ENCODE measurements at regions not wholly inside any gene's neighbourhood (a gene's known extent, or its start where the extent isn't known, plus 50 kb on each side); places are given as distances from the start of the nearest gene placed in this dataset.
"Not testable (repeated sequence)": the region's sequence is repeated elsewhere in the genome, so short reads cannot be mapped to it uniquely, and the experiment has no call there.

DNA sequence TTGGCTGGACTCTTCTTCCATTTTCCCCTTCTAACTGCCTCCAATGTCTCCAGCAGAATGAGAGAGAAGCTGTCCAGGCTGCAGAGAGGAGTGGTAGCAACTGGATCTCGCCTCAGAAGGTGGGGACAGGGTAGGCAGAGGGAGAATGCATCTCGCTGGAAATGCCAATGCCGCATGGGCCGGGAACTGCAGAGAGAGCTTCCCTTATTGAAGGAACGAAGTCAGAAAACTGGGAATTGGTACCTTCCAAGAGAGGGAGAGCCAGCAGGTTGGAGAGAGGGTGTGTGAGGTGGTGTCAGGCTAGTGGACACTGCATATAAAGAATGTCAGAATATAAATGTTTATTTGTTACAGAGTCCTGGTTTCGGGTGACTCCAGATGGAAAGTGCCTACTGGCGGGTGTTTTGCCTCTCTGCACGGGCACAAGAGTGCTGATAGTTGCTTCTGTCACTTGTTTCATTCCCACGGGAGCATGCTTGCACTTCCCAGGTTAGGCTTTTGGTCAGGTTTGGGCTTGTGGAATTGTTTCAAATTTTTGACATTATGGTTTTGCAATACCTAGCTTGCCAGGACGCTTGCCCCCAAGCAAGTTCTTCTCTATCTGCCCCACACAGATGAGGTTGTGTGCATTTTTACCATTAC lies 156.8 kb upstream of the STS start:
- DNase-seq: no peak

DNA sequence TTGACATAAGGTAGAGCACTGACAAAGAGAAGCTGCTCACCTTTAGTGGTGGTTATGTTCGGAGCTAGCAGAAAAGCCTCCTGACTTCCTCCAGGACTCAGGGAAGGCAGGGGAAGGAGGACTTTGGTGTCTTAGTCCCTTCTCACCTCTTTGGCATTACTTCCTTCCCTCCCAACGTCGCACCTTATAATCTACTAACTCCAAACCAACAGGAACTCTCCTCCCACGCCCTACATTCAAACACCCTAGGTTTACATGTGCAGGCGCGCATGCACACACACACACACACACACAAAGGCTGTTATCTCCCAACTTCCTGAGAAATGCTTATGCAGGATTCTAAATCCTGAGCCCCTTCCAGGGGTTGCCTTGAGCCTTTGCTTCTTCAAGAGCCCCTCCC lies 157.7 kb upstream of the STS start:
- no peak for DNase-seq

DNA sequence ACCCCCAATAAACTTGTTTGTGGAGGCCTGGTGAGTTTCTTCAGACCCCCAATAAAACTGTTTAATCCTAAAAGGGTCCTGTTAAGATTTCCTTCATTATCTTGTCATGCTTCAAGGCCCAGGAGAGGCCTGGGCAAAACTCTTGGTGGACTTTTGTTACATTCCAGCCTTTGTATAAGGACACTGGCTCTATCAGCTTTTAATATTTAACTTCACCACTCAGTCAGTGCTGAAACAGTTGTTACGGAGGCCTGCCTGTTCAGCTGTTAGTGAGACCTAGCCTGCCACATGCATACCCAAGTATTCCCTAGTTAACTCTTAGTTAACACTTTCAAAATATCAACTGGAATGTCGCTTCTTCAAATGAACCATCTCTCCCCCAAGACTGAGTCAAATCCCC lies 158.8 kb upstream of the STS start:
- DNase-seq: not testable (repeated sequence)

DNA sequence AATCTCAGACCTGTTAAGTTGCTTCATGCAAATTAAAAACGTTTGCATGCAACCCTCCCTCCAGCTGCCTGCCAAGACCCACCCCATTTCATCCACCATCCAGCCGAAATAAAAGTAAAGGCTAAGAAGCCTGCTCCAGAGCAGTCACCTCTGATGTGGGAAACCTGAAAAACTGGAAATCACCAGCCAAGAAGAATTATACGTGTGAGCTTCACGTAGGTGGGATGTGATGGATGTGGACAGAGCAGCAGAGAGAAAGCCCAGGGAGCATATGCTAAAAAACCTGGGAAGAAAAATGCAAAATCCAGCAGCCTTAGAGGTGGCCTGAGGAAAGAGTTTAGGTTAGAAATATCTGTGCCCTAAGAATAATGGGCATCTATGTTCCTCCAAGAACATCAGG lies 160.6 kb upstream of the STS start:
- no peak for DNase-seq

DNA sequence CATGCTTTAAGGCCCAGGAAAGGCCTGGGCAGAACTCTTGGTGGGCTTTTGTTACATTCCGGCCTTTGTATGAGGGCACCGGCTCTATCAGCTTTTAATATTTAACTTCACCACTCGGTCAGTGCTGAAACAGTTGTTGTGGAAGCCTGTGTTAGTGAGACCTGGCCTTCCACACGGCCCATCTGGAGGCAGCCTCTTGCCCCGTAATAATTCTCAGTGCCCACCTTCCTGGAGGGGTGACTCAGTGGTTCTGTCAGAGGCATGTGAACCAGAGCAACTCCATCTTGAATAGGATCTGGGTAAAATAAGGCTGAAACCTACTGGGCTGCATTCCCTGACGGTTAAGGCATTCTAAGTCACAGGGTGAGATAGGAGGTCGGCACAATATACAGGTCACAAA lies 162.0 kb upstream of the STS start:
- DNase-seq: no peak

DNA sequence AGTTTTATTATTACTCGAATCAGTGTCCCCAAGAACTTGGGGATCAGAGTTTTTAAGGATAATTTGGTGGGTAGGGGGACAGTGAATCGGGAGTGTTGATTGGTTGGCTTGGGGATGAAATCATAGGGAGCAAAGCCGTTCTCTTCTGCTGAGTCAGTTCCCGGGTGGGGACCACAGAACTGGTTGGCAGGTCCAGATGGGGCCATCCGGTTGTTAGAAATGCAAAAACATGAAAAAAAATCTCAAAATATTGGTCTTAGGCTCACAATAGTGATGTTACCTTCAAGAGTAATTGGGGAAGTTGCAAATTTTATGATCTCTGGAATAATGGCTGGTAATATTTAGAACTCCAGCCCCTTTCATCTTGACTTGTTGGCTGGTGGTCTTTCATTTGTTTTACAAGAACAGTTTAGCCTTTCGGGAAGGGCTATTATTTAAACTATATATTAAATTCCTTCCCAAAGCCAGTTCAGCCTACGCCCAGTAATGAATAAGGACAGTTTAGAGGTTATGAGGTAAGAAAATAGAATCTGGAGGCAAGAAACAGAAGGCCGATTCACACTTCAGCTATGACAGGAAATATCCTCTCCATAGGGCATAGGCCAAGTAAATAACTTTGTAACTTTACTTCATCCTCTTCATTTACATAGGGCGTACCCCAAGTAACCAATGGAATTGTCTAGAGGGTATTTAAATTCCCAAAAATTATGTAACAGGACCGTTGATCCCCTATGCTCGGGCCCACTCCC lies 164.1 kb upstream of the STS start:
- DNase-seq: no peak

DNA sequence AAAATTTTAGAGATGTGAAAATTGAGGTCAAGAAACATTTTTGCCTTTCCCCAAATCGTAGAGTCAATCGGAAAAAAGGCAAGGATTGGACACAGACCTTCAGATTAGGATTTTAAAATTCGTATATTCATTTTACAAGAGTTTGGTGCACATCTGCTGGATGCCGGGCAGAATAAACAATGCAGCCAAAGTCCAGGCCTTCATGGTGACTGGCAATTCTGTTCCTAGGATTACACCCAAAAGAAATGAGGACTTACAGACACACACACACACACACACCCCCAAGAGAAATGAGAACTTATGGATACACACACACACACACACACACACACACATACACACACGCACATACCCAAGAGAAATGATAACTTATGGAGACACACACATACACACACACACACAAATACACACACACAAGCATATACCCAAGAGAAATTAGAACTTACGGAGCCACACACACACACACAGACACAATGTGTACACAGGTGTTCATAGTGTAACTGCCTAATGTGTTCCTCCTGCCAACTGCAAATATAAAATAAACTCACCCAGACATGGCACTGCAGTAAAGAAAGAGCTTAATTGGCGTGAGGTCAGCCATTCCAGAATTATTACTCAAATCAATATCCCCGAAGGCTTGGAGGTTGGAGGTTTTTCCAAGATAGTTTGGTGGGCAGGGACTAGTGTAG lies 165.7 kb upstream of the STS start:
- no peak for DNase-seq

DNA sequence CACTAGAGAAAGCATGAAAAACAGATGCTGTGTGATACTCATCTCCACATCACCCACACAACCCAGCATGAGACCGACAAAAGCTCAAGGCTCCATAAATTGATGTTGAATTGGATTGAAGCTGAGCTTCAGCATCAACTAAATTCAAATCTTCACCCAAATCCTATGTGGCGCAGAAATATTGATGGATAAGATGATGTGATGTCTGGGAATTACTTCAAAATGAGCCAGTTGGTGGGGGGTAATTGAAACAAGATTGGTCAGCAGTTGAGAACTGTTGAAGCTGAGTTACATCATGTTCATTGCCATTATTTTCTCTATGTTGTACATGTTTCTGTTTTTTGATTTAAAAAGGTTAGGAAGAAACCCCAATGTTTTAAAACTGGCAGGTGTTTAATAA lies 166.5 kb upstream of the STS start:
- no peak for DNase-seq

DNA sequence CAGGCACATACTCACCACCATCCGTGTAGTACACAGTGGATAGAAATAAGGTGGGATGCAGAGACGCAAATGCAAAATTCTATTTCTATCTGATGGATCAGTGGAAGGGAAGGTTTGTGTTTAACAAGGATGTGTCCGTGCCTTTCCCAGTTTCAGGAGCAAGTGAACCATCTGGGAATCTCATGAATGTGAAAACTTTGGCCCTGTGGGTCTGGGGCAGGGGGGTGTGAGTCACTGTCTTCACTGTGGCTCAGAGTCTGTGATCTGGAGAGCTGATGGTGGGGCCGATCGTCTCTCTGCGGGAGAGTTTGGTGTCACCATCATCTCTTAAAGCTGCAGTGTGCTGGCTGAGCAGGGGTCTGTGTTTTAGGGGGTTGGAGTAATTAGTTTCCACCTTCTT lies 179.3 kb upstream of the STS start:
- DNase-seq: no peak

DNA sequence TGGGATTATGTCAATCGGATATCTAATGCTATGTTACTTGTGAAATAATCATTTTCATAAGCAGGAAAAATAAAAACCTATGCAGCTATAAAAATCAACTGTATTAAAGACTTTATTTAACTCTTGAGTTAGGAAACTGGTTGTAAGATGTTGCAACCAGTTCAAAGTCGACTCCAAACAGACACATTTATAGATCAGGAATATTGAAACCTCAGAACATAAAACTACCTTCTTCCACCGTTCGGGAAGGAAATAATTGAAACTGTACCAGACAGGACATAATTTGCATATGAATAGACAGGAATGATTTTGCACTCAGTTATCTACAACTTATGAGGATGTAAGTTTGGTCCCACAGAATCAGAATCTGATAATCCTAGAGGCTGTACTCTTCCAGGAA lies 181.8 kb upstream of the STS start:
- DNase-seq: no peak

DNA sequence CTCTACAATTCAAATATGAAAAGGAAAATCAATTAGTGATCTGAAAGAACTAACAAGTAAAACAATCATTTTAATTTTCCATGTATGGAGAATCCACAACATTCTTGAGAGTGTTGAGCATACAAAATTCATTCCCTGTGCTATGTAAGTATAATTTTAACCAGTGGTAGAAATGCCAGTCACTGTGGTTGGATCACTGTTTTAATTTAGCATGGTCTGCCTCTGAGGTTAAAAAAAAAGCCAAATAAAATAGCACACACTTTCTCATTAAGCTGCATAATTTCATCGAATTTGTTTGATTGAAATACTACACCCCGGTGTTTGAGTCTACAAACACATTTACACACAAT lies 185.5 kb upstream of the STS start:
- no peak for DNase-seq

DNA sequence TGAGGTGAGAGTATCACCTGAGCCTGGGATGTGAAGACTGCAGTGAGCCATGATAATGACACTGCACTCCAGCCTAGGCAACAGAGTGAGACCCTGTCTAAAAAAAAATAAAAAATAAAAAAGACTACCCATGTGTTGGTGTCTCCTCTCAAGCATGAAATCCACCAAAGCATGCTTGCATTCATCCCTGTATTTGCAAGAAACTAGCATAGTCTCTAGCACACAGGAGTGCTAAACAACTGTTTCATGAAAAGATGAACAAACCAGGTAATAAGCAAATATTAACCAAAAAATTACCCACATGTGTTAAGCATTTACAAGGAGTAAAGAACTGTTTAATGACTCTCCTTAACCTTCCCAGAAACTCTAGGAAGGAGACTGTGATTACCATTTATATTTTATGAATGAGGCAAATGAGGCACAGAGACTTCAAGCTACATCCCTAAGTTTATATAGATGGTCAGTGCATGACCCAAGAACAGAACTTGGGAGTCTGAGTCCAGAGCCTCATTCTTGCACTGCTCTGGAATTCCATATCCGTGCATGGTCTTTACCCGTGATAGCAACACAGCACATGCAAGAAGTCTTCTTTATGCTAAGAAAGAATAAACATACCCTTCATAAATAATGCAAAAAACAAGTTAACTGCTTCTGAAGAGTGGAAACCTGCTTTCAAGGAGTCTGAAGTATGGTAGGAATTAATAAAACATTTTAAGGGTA lies 186.1 kb upstream of the STS start:
- no peak for DNase-seq

DNA sequence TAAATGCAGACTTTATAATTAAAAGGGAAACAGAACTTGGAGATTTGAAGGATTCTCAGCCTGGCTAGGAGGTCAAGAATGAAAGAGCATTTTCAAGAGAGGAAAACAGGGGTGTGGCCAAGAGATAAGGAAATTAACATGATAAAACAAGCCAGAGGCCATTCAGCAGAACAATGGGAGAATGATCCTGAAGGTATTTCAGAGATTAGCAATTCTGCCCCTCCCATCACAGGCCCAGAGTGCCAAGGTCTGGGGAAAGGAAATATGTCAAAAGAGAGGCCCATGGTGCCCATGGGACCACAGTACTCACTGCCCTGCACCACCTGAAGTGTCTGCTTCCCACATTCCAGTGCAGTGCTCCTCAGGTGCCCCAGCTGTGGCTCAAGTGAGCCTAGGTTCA lies 188.5 kb upstream of the STS start:
- DNase-seq: no peak

DNA sequence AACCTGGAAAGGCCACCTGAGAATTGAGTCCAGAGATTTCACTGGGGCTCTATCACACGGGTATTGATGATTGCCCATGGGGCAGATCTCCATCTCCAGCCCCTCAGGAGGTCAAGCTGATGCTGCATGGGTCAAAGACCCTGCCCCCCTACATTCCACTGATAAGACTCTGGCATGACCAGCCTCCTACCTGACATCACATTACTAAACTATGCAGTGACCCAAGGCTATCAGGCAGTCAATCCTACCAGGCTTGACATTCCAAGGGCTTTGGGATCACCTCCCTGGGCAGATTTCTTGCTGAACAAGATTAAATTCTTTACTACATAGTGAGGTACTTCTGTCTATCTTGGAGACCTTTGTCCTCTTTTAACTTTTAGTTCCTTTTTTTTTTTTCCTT lies 192.7 kb upstream of the STS start:
- DNase-seq: no peak

DNA sequence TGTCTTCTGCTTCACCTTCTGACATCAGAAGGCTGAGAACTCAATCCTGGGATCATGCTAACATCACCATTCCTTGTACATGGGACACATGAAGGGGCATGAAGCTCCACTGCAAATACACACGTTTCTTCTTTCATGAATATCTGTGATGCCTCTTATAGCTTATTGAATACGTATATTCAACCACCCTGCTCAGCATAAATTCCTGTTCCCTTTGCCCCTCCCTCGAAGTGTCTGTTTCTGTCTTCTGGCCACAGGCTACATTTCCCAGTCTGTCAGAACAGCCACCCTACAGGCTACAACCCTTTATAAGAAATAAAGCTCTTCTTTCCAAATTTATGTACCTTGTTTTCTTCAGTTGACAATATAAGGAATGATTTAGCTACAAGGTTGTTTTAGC lies 201.3 kb upstream of the STS start:
- DNase-seq: no peak

DNA sequence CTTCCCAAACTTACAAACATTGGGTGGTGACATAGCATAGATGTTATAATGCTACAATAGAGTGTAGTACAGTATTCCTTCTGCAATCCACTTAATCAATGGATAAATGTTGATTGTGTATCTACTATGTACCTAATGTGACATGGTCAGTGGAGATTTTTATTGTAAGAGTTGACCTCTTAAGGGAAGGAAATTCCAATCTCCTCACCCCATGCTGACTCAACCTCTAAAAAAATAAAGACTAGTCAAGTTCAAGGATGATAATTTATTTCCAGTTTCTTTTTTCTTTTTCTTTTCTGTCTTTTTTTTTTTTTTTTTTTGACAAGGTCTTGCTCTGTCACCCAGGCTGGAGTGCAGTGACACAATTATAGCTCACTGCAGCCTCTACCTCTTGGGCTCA lies 206.5 kb upstream of the STS start:
- no peak for DNase-seq

DNA sequence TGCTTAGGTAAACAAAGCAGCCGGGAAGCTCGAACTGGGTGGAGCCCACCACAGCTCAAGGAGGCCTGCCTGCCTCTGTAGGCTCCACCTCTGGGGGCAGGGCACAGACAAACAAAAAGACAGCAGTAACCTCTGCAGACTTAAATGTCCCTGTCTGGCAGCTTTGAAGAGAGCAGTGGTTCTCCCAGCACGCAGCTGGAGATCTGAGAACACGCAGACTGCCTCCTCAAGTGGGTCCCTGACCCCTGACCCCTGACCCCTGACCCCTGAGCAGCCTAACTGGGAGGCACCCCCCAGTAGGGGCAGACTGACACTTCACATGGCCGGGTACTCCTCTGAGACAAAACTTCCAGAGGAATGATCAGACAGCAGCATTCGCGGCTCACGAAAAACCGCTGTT lies 214.6 kb upstream of the STS start:
- not testable (repeated sequence) for DNase-seq

DNA sequence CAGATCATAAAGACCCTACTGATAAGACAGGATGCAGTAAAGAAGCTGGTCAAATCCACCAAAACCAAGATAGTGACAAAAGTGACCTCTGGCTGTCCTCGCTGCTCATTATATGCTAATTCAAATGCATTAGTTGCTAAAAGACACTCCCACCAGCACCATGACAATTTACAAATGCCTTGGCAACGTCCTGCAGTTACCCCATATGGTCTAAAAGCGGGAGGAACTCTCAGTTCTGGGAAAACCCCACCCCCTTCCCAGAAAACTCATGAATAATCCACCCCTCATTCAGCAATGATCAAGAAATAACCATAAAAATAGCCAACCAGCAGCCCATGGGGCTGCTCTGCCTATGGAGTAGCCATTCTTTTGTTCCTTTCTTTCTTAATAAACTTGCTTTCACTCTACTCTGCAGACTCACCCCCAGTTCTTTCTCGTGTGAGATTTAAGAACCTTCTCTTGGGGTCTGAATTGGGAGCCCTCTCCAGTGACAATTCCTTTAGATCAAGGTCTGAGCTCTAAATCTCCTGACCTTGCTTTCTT lies 217.1 kb upstream of the STS start:
- DNase-seq: no peak

DNA sequence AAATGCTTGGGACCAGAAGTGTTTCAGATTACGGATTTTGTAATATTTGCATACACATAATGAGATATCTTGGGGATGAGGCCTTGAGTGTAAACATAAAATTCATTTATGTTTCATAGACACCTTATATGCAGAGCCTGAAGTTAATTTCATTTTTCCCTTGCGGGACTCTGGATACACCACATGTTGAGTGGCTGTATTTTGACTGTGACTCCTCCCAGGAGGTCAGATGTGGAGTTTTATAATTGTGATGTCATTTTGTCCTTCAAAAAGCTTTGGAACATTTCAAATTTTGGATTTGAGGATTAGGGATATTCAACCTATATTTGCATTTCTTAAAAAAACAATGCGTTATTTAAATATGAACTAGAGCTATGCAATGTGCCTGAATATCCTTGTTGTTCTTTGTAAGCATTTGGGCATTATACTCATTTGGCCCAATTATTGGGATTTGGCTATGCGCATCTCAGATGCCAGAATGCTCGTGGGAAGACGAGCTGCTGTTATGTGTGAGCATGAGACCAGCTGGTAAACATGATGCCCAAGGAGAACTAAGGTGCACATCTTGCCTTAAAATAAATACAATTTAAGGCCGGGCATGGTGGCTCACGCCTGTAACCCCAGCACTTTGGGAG lies 223.0 kb upstream of the STS start:
- no peak for DNase-seq

DNA sequence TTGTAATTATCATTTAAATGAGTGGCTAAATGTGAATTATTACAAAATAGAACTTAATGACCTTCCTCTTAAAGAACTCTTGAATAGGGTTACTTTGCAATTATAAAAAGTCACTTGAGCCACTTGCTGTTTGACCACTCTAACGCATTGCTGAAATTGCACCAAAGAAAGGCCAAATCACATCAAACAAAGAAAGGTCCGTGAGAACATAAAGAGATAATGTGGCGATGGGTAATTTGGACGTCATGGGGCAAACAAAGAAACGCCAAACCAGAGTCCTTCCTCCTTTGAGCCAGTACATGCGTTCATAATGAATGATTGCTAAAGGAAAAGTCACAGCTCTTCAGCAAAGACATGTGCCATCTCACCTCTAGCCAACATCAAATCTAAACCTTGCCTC lies 229.8 kb upstream of the STS start:
- DNase-seq: no peak

DNA sequence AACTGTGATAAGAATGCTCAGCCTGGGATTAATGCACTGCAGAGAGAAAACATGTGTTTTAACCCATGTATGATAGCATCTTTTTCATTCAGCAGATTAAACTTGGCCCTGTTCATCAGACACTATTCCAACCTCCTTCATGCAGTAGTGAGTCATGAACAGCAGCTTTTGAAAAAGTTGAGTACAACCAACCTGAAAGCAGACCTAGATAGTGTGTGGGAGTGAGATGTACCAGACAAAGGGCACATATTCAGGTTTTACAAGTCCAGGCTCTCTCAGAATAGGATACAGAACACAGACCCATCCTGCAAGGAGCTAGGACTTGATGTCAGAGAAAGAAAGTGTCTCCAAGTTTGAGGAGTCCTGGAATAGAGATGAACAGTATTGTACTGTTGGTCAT lies 237.3 kb upstream of the STS start:
- DNase-seq: no peak

DNA sequence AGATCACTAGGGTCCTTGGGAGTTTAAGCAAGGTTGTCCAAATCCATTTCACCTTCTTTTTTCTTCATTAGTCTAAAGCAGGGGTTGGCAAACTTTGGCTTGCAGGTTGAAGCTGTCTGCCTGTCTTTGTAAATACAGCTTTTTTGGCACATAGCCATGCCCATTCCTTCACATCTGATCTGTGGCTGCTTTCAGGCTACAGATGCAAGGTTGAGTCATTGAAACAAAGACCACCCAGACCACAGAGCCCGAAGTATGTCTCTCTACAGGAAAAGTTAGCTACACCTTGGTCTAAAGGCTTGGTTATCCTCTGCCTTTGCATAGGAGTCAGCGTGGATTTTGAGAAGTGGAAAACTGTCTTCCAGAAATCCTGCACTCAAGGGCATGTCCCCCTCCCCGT lies 238.1 kb upstream of the STS start:
- DNase-seq: no peak

DNA sequence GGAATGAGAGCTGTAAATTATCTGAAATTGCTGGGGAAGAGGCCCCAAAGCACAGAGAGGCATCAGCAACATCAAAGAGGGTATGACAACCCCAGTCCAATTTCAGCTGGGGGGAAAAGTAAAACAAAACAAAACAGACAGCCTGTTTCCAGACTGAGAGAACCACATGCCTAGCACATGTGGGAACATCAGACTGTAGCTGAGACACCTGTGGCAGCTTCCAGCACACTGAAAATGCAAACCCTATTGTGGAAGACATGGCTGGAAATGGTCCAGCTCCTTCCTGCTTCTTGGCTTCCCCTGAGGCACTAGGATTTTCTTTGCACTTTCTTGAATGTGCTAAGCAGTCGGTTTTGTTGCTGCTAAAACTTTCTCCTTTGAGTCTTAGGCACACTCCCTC lies 240.9 kb upstream of the STS start:
- DNase-seq: no peak
